Progenitor cell of endocrine pancreas (in vitro differentiated cells): ENCODE measurements at regions not wholly inside any gene's neighbourhood (a gene's known extent, or its start where the extent isn't known, plus 50 kb on each side); places are given as distances from the start of the nearest gene placed in this dataset.

Source experiments
- DNase-seq: peaks from one replicate; pipeline ENCODE4 v3.0.0; 2021; ENCODE audit warnings: low spot score; ENCODE audit not compliant: unreplicated experiment
- H3K27ac Mint-ChIP-seq: 2 replicates; pipeline ENCODE4 v1.8.0; 2021; ENCODE audit warnings: mild to moderate bottlenecking, moderate library complexity, mixed read lengths
- H3K27me3 Mint-ChIP-seq: 2 replicates; pipeline ENCODE4 v1.8.0; 2021; ENCODE audit warnings: mixed read lengths
- H3K36me3 Mint-ChIP-seq: 2 replicates; pipeline ENCODE4 v1.8.0; 2022; ENCODE audit warnings: mixed read lengths; ENCODE audit not compliant: insufficient read depth
- H3K4me1 Mint-ChIP-seq: 2 replicates; pipeline ENCODE4 v1.8.0; 2021; ENCODE audit warnings: low read depth, mixed read lengths
- H3K4me3 Mint-ChIP-seq: 2 replicates; pipeline ENCODE4 v1.8.0; 2021; ENCODE audit warnings: low read depth, mild to moderate bottlenecking, moderate library complexity, mixed read lengths
- H3K9me3 Mint-ChIP-seq: 2 replicates; pipeline ENCODE4 v1.8.0; 2021; ENCODE audit warnings: low read depth, mixed read lengths
- TF ChIP-seq, protein P1 (sequence below): fragments of 200-600 bp; sonication (generic); IDR thresholded peaks from one replicate; pipeline ENCODE4 v1.5.0; 2021; ENCODE audit warnings: antibody characterized with exemption, mild to moderate bottlenecking; ENCODE audit not compliant: unreplicated experiment

DNA sequence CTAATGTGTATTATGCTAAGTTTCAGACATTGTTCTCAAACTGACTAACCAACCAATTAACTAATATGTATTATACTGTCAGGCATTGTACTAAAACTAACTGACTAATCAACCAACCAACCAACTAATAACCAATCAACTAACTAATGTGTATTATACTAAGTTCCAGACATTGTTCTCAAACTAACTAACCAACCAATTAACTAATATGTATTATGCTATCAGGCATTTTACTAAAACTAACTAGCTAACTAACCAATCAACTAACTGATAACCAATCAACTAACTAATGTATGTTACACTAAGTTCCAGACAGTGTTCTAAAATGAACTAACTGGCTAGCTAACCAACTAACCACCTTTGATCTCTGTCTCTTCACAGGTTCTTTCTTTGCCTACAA, 152.3 kb downstream of the SUDS3 start:
- peaks cover 3% of the 10 kb centered on the region for H3K9me3 Mint-ChIP-seq
- peaks cover 10% of the 10 kb centered on the region for H3K27me3 Mint-ChIP-seq
- DNase-seq, result no peak
- no peaks in the 10 kb centered on the region for H3K36me3 Mint-ChIP-seq
- H3K4me1 Mint-ChIP-seq, result peaks cover 4% of the 10 kb centered on the region
- no peak overlapping the region for H3K27ac Mint-ChIP-seq
- TF ChIP-seq, protein P1, sequence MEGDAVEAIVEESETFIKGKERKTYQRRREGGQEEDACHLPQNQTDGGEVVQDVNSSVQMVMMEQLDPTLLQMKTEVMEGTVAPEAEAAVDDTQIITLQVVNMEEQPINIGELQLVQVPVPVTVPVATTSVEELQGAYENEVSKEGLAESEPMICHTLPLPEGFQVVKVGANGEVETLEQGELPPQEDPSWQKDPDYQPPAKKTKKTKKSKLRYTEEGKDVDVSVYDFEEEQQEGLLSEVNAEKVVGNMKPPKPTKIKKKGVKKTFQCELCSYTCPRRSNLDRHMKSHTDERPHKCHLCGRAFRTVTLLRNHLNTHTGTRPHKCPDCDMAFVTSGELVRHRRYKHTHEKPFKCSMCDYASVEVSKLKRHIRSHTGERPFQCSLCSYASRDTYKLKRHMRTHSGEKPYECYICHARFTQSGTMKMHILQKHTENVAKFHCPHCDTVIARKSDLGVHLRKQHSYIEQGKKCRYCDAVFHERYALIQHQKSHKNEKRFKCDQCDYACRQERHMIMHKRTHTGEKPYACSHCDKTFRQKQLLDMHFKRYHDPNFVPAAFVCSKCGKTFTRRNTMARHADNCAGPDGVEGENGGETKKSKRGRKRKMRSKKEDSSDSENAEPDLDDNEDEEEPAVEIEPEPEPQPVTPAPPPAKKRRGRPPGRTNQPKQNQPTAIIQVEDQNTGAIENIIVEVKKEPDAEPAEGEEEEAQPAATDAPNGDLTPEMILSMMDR, result no peak
- H3K4me3 Mint-ChIP-seq, result no peak overlapping the region

DNA sequence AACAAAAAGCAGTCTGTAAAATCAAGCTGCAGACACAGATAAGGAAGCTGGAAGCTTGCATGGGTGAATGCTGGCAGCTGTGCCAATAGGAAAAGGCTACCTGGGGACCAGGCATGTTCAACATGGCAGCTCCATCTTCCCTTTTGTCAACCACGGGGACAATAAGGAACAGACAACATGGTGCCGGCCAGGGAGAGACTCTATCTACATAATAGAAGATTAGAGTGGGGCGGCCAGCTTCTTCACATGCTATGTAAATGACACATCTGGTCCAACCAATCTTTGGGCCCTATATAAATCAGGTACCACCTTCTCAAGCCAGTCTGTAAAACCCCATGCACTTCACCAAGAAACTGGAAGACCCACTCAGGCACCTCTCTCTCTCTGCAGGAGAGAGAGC, 157.6 kb downstream of the SUDS3 start:
- Mint-ChIP-seq H3K36me3 (no peaks in the 10 kb centered on the region), H3K9me3 (peaks cover 3% of the 10 kb centered on the region), H3K4me1 (no peaks in the 10 kb centered on the region), H3K27me3 (peaks cover 7% of the 10 kb centered on the region), H3K27ac (no peak overlapping the region), H3K4me3 (no peak overlapping the region)
- TF ChIP-seq, protein P1, result no peak
- DNase-seq, result no peak

DNA sequence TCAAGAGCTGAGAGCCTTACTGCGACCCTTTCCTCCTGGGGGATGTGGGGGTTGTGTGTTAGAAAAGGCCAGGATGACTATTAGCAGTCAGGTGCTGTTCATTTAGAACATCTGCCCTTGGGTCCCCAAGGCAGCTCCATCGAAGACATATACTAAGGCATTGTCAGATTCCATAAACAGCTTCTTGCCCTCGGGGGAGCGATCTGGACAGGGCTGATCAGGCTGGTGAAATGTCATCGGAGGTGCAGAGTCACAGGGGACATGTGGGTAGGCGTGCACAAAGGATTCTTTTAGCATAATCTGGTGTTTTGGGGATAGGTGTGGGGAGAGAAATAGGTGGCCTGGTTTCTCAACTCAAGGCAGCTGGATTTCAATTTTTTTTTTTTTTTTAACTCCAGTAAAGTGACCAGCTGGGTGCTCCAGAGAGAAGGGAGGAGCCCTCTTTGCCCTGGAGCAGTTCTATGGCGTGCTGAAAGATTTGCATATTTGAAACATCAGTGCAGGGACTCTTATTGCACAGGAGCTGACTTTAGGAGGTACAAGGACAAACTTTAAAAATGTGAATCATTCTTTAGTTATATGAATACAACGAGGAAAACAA, 160.1 kb downstream of the SUDS3 start:
- H3K4me1 Mint-ChIP-seq, result no peaks in the 10 kb centered on the region
- TF ChIP-seq, protein P1, result no peak
- no peaks in the 10 kb centered on the region for H3K9me3 Mint-ChIP-seq
- no peak overlapping the region for H3K27ac Mint-ChIP-seq
- no peaks in the 10 kb centered on the region for H3K27me3 Mint-ChIP-seq
- no peak overlapping the region for H3K4me3 Mint-ChIP-seq
- DNase-seq, result no peak
- no peaks in the 10 kb centered on the region for H3K36me3 Mint-ChIP-seq

DNA sequence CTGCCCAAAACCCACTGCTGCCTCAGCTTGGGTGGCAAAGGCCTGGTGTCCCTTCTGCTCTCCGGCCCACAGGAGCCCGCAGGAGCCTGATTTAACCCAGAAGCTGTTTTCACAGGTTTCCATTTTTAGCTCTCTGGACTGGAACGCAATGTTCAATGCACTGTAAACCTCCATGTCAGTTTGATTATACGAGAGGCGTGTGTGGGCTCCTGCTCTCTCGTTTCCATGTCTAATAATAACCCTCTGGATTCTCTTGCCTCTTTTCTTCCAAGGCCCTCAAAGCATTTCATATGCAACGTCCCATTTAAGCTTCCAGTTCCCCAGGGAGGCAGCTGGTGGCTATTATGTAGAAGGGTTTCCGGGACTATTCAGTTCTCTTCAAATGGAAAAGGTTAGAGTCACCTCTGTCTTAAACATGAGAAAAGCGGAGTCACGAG, 161.1 kb downstream of the SUDS3 start:
- Mint-ChIP-seq H3K27me3 (no peaks in the 10 kb centered on the region), H3K9me3 (no peaks in the 10 kb centered on the region), H3K36me3 (no peaks in the 10 kb centered on the region), H3K4me1 (no peaks in the 10 kb centered on the region), H3K4me3 (no peak overlapping the region), H3K27ac (no peak overlapping the region)
- TF ChIP-seq, protein P1, result no peak
- DNase-seq, result no peak

DNA sequence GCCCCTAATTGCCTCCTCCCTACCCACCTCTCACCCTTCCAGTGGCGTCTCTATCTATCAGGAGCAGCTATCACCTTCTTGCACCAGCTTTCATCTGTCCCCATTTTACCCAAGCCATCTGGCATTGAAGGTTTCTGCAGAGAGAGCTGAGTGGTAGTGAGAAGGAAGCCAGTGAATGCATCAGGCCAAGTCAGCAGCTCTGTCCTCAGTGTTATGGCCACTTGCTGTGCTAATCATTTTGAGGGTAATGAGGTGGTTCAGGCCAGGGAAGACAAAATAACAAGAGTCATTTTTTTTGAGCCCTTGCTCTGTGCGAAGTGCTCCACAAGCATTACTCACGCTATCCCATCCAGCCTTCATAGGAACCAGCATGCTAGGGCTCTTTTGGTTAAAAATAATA, 164.7 kb downstream of the SUDS3 start:
- no peaks in the 10 kb centered on the region for H3K36me3 Mint-ChIP-seq
- H3K27me3 Mint-ChIP-seq, result no peaks in the 10 kb centered on the region
- TF ChIP-seq, protein P1, result no peak
- H3K4me1 Mint-ChIP-seq, result no peaks in the 10 kb centered on the region
- no peak overlapping the region for H3K4me3 Mint-ChIP-seq
- H3K27ac Mint-ChIP-seq, result no peak overlapping the region
- no peaks in the 10 kb centered on the region for H3K9me3 Mint-ChIP-seq
- no peak for DNase-seq
